ENCODE measurements at regions not wholly inside any gene's neighbourhood (a gene's known extent, or its start where the extent isn't known, plus 50 kb on each side); places are given as distances from the start of the nearest gene placed in this dataset.

GRCh38 chr6:40860443-40860842 lies 178.6 kb downstream of the UNC5CL start:
- TF ChIP-seq CTCF (IDR thresholded peaks at IDR 0.05; ENCODE audit: insufficient read depth, low read length, poor library complexity, severe bottlenecking): no peak
- no peak for DNase-seq (ENCODE audit: extremely low read depth, insufficient read length)
- H3K27me3 ChIP-seq (replicated peaks; ENCODE audit: control insufficient read depth, insufficient read depth, low read length): no peaks in the 10 kb centered on the region

GRCh38 chr6:40856271-40856670 lies 182.8 kb downstream of the UNC5CL start:
- Histone ChIP-seq H3K36me3 (ENCODE audit: control insufficient read depth, insufficient read depth, low read length) (no peaks in the 10 kb centered on the region), H3K27me3 (replicated peaks; ENCODE audit: control insufficient read depth, insufficient read depth, low read length) (no peaks in the 10 kb centered on the region), H3K4me3 (replicated peaks; ENCODE audit: low read depth, low read length) (no peak overlapping the region)
- no peak for TF ChIP-seq CTCF (IDR thresholded peaks at IDR 0.05; ENCODE audit: insufficient read depth, low read length, poor library complexity, severe bottlenecking)
- no peak for DNase-seq (ENCODE audit: extremely low read depth, insufficient read length)

More at GRCh38 chr6:40860443-40860842, 178.6 kb downstream of the UNC5CL start:
- no peaks in the 10 kb centered on the region for H3K36me3 ChIP-seq (ENCODE audit: control insufficient read depth, insufficient read depth, low read length)
- no peak overlapping the region for H3K4me3 ChIP-seq (replicated peaks; ENCODE audit: low read depth, low read length)

- TF ChIP-seq CTCF (IDR thresholded peaks at IDR 0.05; ENCODE audit: insufficient read depth, low read length, poor library complexity, severe bottlenecking): no peak
- DNase-seq (ENCODE audit: extremely low read depth, insufficient read length): no peak
- Histone ChIP-seq H3K27me3 (replicated peaks; ENCODE audit: control insufficient read depth, insufficient read depth, low read length) (no peaks in the 10 kb centered on the region), H3K36me3 (ENCODE audit: control insufficient read depth, insufficient read depth, low read length) (no peaks in the 10 kb centered on the region), H3K4me3 (replicated peaks; ENCODE audit: low read depth, low read length) (no peak overlapping the region)
Measured at GRCh38 chr6:40855168-40855880, 183.7 kb downstream of the UNC5CL start.

- H3K4me3 ChIP-seq (replicated peaks; ENCODE audit: low read depth, low read length): no peak overlapping the region
- H3K27me3 ChIP-seq (replicated peaks; ENCODE audit: control insufficient read depth, insufficient read depth, low read length): no peaks in the 10 kb centered on the region
- DNase-seq (ENCODE audit: extremely low read depth, insufficient read length): no peak
- TF ChIP-seq CTCF (IDR thresholded peaks at IDR 0.05; ENCODE audit: insufficient read depth, low read length, poor library complexity, severe bottlenecking): no peak
- H3K36me3 ChIP-seq (ENCODE audit: control insufficient read depth, insufficient read depth, low read length): no peaks in the 10 kb centered on the region
Measured at GRCh38 chr6:40854592-40854991, 184.4 kb downstream of the UNC5CL start.

GRCh38 chr6:40852779-40853373 lies 186.1 kb downstream of the UNC5CL start:
- no peak for DNase-seq (ENCODE audit: extremely low read depth, insufficient read length)
- peak; percentile 51 for TF ChIP-seq CTCF (IDR thresholded peaks at IDR 0.05; ENCODE audit: insufficient read depth, low read length, poor library complexity, severe bottlenecking)

More at GRCh38 chr6:40852779-40853373, 186.1 kb downstream of the UNC5CL start:
- no peaks in the 10 kb centered on the region for H3K36me3 ChIP-seq (ENCODE audit: control insufficient read depth, insufficient read depth, low read length)
- H3K27me3 ChIP-seq (replicated peaks; ENCODE audit: control insufficient read depth, insufficient read depth, low read length): no peaks in the 10 kb centered on the region
- no peak overlapping the region for H3K4me3 ChIP-seq (replicated peaks; ENCODE audit: low read depth, low read length)

Data from GM06990 (cell line).